Gastroesophageal sphincter (tissue), 4 donors: ENCODE measurements at regions not wholly inside any gene's neighbourhood (a gene's known extent, or its start where the extent isn't known, plus 50 kb on each side); places are given as distances from the start of the nearest gene placed in this dataset.

Experiments used
- ATAC-seq: fragments of 150-250 bp; one replicate; pipeline ENCODE4 v1.9.1; 2016; ENCODE audit warnings: mild to moderate bottlenecking, moderate library complexity
- H3K27ac ChIP-seq, 4 donors: fragments of 200-600 bp; sonication (generic) in 3 of 4; 1 replicate in 3 of 4; 2 replicates in 1 of 4; pipeline ENCODE4 v1.5.1; 2016 to 2019
- H3K27me3 ChIP-seq: fragments of 200-600 bp; sonication (generic); one replicate; pipeline ENCODE4 v1.5.1; 2019
- H3K36me3 ChIP-seq, 2 donors: fragments of 200-600 bp; sonication (generic); one replicate each; pipeline ENCODE4 v1.5.1; 2019; ENCODE audit warnings: control low read depth in 1 of 2
- H3K4me1 ChIP-seq, 3 donors: fragments of 200-600 bp; sonication (generic); 1 replicate in 2 of 3; 2 replicates in 1 of 3; pipeline ENCODE4 v1.5.1; 2016 to 2019; ENCODE audit warnings: control low read depth in 2 of 3
- H3K4me3 ChIP-seq, 2 donors: fragments of 200-600 bp; sonication (generic); one replicate each; pipeline ENCODE4 v1.5.1; 2019; ENCODE audit warnings: mild to moderate bottlenecking in 1 of 2, moderate library complexity in 1 of 2
- H3K9me3 ChIP-seq, 3 donors: fragments of 200-600 bp; sonication (generic); one replicate each; pipeline ENCODE4 v1.5.1; 2017 to 2019; ENCODE audit warnings: control low read depth in 2 of 3
- CTCF ChIP-seq, 4 experiments: fragments of 200-600 bp in 2 of 4; fragments of 450-650 bp in 2 of 4; sonication (generic) in 1 of 4; IDR thresholded peaks; one replicate each; pipeline ENCODE4 v1.5.1; 2017 to 2019; ENCODE audit warnings: antibody characterized with exemption in 4 of 4, mild to moderate bottlenecking in 2 of 4, moderate library complexity in 2 of 4
- EP300 ChIP-seq: sonication (generic); formaldehyde crosslinking; IDR thresholded peaks from one replicate; pipeline ENCODE4 v1.6.1; 2017; ENCODE audit warnings: antibody characterized with exemption, mild to moderate bottlenecking
- POLR2A ChIP-seq, 2 donors: fragments of 450-650 bp; IDR thresholded peaks; one replicate each; pipeline ENCODE4 v1.6.1; 2017; ENCODE audit warnings: antibody characterized with exemption in 2 of 2, mild to moderate bottlenecking in 2 of 2, moderate library complexity in 1 of 2
- POLR2AphosphoS5 ChIP-seq: sonication (generic); formaldehyde crosslinking; IDR thresholded peaks from one replicate; pipeline ENCODE4 v1.6.1; 2017; ENCODE audit warnings: antibody characterized with exemption
- WGBS, 2 donors: methylation state at CpG; one replicate each; pipeline ENCODE4 v1.1.5; 2018; ENCODE audit warnings: low coverage in 1 of 2; 5-methylcytosine and 5-hydroxymethylcytosine counted together

DNA sequence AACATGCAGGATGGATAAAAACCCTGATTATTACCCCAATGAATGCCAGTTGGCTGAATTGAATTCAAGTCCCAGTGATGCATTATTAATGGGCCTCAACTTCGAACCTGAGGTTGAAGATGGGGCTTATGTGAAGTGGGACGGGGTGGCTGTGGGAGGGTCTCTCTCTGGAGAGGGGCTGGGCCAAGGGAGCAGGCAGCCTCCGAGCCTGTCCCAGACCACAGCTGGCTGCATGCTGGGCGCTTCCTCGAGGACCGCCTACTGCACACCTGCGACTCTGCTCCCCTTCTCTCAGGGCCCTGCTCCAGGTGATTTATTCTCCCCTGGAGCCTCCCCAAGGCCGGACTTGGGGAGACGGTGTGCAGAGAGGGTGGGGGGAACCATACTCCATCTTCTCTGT lies 568.3 kb downstream of the CCDC171 start:
- Histone ChIP-seq H3K9me3 (no peaks in the 10 kb centered on the region), H3K4me1 (no peaks in the 10 kb centered on the region), H3K4me3 (no peak overlapping the region), H3K27me3 (no peaks in the 10 kb centered on the region), H3K27ac (no peak overlapping the region), H3K36me3 (no peaks in the 10 kb centered on the region)
- ATAC-seq: no peak
- WGBS, 2 donors: 86 to 90% methylated on average over 1 to 3 of the region's 9 CpGs
- TF ChIP-seq EP300 (no peak), POLR2AphosphoS5 (no peak), POLR2A (IDR thresholded peaks at IDR 0.05) (no peak), CTCF (IDR thresholded peaks at IDR 0.05) (no peak)

- 75 to 92% methylated on average over 4 to 6 of the region's 7 CpGs for WGBS, 2 donors
- TF ChIP-seq POLR2AphosphoS5: no peak
- no peak for TF ChIP-seq CTCF (IDR thresholded peaks at IDR 0.05)
- TF ChIP-seq EP300: no peak
- no peak for TF ChIP-seq POLR2A (IDR thresholded peaks at IDR 0.05)
- Histone ChIP-seq H3K36me3 (no peaks in the 10 kb centered on the region), H3K9me3 (no peaks in the 10 kb centered on the region), H3K4me1 (no peaks in the 10 kb centered on the region), H3K4me3 (no peak overlapping the region), H3K27ac (no peak overlapping the region), H3K27me3 (no peaks in the 10 kb centered on the region)
- no peak for ATAC-seq
These were observed 568.9 kb downstream of the CCDC171 start for GRCh38 chr9:16121601-16122286.

- H3K27me3 ChIP-seq: no peaks in the 10 kb centered on the region
- H3K27ac ChIP-seq: no peak overlapping the region
- H3K36me3 ChIP-seq: no peaks in the 10 kb centered on the region
- H3K4me1 ChIP-seq: no peaks in the 10 kb centered on the region
- WGBS, 2 donors: 53 to 87% methylated on average over 2 of the region's 2 CpGs
- no peak for ATAC-seq
- H3K9me3 ChIP-seq: peaks cover 0 to 10% (median 0%) of the 10 kb centered on the region in 3 donors
- no peak overlapping the region for H3K4me3 ChIP-seq
- TF ChIP-seq EP300 (no peak), POLR2A (IDR thresholded peaks at IDR 0.05) (no peak), POLR2AphosphoS5 (no peak), CTCF (IDR thresholded peaks at IDR 0.05) (no peak)
These were observed 572.8 kb downstream of the CCDC171 start for GRCh38 chr9:16125629-16126028.

- H3K27ac ChIP-seq: no peak overlapping the region
- H3K4me3 ChIP-seq: no peak overlapping the region
- H3K36me3 ChIP-seq: no peaks in the 10 kb centered on the region
- no peak for ATAC-seq
- WGBS, 2 donors: 78 to 81% methylated on average over 2 of the region's 2 CpGs
- peaks cover 0 to 10% (median 0%) of the 10 kb centered on the region in 3 donors for H3K9me3 ChIP-seq
- TF ChIP-seq CTCF (IDR thresholded peaks at IDR 0.05) (no peak), EP300 (no peak), POLR2AphosphoS5 (no peak), POLR2A (IDR thresholded peaks at IDR 0.05) (no peak)
- no peaks in the 10 kb centered on the region for H3K27me3 ChIP-seq
- H3K4me1 ChIP-seq: no peaks in the 10 kb centered on the region
These were observed 573.2 kb downstream of the CCDC171 start for GRCh38 chr9:16126042-16126441.

DNA sequence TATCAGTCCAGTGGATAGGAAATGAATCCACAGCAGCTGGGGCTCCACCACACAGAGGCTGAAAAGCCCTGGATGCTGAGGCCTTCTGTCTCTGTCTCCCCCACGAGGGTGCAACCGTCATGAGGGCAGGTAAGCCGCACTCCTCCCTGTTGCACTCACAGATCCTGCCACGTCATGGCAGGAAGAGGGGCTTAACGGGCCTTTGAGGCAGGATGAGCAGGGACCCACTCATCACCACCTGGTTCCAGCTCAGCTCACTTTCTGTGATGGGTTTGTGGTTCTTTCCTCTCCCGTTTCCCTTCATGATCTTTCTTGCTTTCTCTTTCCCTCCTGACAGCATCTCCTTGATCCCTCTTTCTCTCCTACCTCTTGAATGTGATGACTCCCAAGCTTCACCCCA lies 575.2 kb downstream of the CCDC171 start:
- H3K36me3 ChIP-seq: no peaks in the 10 kb centered on the region
- H3K4me1 ChIP-seq: no peaks in the 10 kb centered on the region
- peaks cover 0 to 10% (median 0%) of the 10 kb centered on the region in 3 donors for H3K9me3 ChIP-seq
- TF ChIP-seq EP300: no peak
- no peak for TF ChIP-seq POLR2AphosphoS5
- TF ChIP-seq POLR2A (IDR thresholded peaks at IDR 0.05): no peak
- no peak for TF ChIP-seq CTCF (IDR thresholded peaks at IDR 0.05)
- WGBS, 2 donors: 92% methylated on average over 2 of the region's 6 CpGs; no CpG with 5 or more reads in 1 of the 2 donors
- no peaks in the 10 kb centered on the region for H3K27me3 ChIP-seq
- no peak overlapping the region for H3K27ac ChIP-seq
- ATAC-seq: no peak
- no peak overlapping the region for H3K4me3 ChIP-seq
